C4-2B (cell line): ENCODE measurements at regions not wholly inside any gene's neighbourhood (a gene's known extent, or its start where the extent isn't known, plus 50 kb on each side); places are given as distances from the start of the nearest gene placed in this dataset.

Experiments
- ZFX ChIP-seq: fragments of 450-650 bp; IDR thresholded peaks from 2 replicates; pipeline ENCODE4 v1.6.1; 2017
- TF ChIP-seq, protein P1 (sequence below): fragments of 450-650 bp; conservative IDR thresholded peaks from 2 replicates; pipeline ENCODE4 v1.5.1; 2017; ENCODE audit warnings: mild to moderate bottlenecking

DNA sequence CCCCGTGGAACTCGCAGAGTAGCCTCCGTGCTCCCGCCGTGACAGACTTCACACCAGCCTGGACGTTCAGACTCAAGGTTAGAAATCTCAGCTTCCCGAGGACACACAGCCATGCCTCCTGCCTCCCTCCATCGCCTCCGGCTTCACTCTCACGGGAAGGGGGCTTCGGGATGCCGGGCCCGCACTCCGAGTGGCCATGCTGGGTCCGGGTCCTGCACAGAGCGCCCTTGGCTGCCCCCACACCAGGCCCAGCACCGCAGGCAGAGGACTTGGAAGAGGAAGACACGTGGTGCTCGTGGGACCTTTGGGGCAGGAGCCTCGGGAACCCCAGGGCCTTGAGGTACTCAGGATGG lies 89.8 kb downstream of the PDGFA start:
- TF ChIP-seq, protein P1, sequence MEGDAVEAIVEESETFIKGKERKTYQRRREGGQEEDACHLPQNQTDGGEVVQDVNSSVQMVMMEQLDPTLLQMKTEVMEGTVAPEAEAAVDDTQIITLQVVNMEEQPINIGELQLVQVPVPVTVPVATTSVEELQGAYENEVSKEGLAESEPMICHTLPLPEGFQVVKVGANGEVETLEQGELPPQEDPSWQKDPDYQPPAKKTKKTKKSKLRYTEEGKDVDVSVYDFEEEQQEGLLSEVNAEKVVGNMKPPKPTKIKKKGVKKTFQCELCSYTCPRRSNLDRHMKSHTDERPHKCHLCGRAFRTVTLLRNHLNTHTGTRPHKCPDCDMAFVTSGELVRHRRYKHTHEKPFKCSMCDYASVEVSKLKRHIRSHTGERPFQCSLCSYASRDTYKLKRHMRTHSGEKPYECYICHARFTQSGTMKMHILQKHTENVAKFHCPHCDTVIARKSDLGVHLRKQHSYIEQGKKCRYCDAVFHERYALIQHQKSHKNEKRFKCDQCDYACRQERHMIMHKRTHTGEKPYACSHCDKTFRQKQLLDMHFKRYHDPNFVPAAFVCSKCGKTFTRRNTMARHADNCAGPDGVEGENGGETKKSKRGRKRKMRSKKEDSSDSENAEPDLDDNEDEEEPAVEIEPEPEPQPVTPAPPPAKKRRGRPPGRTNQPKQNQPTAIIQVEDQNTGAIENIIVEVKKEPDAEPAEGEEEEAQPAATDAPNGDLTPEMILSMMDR: no peak
- no peak for TF ChIP-seq ZFX
